Stimulated activated naive CD8-positive, alpha-beta T cell treated with anti-CD3 and anti-CD28 coated beads, Interleukin-15, Interleukin-2, amounts not matched to agents 100 ng/mL and 50 ng/mL, for 24 hours (primary cell): ENCODE measurements at regions not wholly inside any gene's neighbourhood (a gene's known extent, or its start where the extent isn't known, plus 50 kb on each side); places are given as distances from the start of the nearest gene placed in this dataset.
"Not testable (repeated sequence)": the region's sequence is repeated elsewhere in the genome, so short reads cannot be mapped to it uniquely, and the experiment has no call there.

Source experiments
- H3K27ac Mint-ChIP-seq: one replicate; pipeline ENCODE4 v1.8.0; 2021; ENCODE audit warnings: mild to moderate bottlenecking, mixed read lengths
- H3K27me3 Mint-ChIP-seq: one replicate; pipeline ENCODE4 v1.8.0; 2021; ENCODE audit warnings: mixed read lengths
- H3K36me3 Mint-ChIP-seq: one replicate; pipeline ENCODE4 v1.8.0; 2021; ENCODE audit warnings: low read depth, mixed read lengths
- H3K4me1 Mint-ChIP-seq: one replicate; pipeline ENCODE4 v1.8.0; 2021; ENCODE audit warnings: low read depth, mixed read lengths
- H3K4me3 Mint-ChIP-seq: one replicate; pipeline ENCODE4 v1.8.0; 2021; ENCODE audit warnings: mild to moderate bottlenecking, mixed read lengths
- H3K9me3 Mint-ChIP-seq: one replicate; pipeline ENCODE4 v1.8.0; 2021; ENCODE audit warnings: mixed read lengths

DNA sequence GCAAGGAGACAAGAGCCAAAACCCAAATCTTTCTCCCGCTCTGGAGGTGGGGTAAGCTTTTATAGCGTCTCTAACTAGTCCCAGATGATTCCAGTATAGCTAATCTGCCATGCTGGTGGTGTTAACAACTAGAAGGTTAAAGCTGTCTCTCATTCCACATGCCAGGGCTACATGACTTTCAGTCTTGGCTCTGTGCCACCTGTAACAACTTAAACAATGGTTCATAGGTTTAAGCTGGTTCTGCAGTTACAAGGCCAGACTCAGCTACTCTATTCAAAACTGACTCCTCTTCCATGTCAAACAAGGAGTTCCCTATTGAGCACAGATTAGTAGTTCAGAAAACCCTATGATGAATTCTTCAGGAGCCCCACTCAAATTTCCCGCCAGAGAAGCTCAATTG lies 128.9 kb downstream of the ELOVL4 start:
- H3K4me1 Mint-ChIP-seq: no peaks in the 10 kb centered on the region
- H3K27ac Mint-ChIP-seq: no peak overlapping the region
- H3K9me3 Mint-ChIP-seq: no peaks in the 10 kb centered on the region
- no peaks in the 10 kb centered on the region for H3K36me3 Mint-ChIP-seq
- peaks cover 18% of the 10 kb centered on the region for H3K27me3 Mint-ChIP-seq
- no peak overlapping the region for H3K4me3 Mint-ChIP-seq

DNA sequence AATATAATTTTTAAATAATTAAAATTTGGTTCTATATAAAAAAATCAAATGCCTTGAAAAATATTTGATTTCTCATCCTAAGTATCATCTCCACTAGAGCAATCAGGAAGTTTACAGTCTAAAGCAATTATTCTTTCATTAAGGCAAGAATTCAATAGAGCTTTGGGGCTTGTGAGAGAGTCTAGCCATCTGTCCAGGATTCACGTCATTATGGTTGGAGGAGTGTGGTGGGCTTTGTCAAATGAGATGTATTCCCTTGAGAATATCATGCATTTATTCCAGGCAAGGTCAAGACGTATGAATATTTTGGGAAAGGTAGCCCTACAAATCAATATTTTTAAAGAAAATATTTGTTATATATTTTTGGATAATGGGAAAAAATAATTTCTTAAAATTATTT lies 132.4 kb downstream of the ELOVL4 start:
- Mint-ChIP-seq H3K4me1 (no peaks in the 10 kb centered on the region), H3K36me3 (no peaks in the 10 kb centered on the region), H3K9me3 (no peaks in the 10 kb centered on the region), H3K27ac (no peak overlapping the region), H3K27me3 (peaks cover 9% of the 10 kb centered on the region), H3K4me3 (no peak overlapping the region)

DNA sequence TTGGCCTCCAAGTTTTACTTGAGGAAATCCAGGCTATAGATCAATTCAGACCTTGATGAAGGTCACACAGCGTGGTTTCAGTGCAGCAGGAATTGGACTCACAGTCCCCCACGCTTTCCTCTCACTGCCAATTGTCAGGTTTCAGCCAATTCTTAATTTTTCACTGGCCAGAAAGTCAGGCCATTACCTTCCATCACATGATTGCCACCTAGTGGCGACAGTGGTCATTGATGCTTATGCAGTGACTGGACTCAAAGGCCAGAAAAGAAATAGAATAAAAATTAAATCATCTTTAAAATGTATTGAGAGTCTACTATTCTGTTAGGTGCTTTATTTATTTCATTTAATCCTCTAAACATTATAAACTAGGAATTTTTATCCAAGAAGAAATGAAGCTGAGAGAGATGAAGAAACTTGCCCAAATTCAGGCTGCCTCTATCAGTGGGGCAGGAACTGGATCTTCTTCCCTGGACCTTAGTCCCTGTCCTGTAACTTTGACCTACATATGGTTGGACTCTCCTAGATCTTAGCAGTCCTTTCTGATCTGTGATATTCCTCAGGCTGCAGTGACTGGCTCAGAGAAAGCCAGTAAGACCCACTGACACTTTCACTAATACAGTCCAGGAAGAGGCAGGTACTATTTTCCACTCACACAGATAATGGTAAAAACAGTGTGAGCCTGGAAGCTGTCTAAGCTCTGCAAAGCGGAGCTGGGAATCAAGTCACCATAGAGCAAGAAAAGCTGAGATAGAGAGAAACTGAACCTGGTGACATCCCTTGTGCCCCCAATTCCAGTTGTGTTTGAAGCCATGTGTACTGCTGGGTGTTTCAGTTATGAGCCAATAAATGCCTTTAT lies 133.3 kb downstream of the ELOVL4 start:
- H3K36me3 Mint-ChIP-seq: no peaks in the 10 kb centered on the region
- peaks cover 9% of the 10 kb centered on the region for H3K27me3 Mint-ChIP-seq
- H3K9me3 Mint-ChIP-seq: no peaks in the 10 kb centered on the region
- no peaks in the 10 kb centered on the region for H3K4me1 Mint-ChIP-seq
- H3K4me3 Mint-ChIP-seq: no peak overlapping the region
- H3K27ac Mint-ChIP-seq: no peak overlapping the region

DNA sequence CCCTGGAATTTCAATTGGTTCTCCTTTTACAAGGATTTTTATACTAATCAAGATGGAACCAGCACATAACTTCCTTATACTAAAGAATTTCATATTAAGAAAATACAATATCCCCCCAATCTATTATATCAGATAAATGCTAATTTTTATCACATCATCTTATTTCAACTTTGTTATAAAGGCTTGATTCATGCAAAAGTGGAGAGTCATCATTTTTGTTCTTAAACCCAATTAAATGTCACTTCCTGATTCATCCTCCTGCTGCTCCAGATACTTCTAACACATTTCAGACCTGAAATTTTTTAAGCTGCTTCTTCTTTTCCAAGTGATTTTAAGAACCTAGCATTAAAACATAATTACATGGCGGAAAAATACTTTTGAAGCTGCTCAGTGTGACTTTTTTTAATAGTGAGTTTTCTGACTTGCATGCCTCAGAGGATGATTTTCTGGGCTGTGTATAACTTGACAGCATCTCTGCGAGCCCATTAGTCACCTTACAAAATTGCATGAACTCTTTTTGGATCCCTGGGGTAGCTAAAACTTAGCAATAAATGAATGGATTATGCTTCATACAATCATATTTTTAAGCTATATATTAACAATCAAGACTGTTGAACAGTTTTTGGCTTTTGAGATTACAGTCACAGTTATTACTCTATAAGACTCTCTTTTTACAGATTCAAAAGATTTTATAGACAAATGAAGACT lies 134.1 kb downstream of the ELOVL4 start:
- Mint-ChIP-seq H3K9me3 (no peaks in the 10 kb centered on the region), H3K36me3 (no peaks in the 10 kb centered on the region), H3K4me3 (no peak overlapping the region), H3K27ac (no peak overlapping the region), H3K27me3 (peaks cover 15% of the 10 kb centered on the region), H3K4me1 (no peaks in the 10 kb centered on the region)

DNA sequence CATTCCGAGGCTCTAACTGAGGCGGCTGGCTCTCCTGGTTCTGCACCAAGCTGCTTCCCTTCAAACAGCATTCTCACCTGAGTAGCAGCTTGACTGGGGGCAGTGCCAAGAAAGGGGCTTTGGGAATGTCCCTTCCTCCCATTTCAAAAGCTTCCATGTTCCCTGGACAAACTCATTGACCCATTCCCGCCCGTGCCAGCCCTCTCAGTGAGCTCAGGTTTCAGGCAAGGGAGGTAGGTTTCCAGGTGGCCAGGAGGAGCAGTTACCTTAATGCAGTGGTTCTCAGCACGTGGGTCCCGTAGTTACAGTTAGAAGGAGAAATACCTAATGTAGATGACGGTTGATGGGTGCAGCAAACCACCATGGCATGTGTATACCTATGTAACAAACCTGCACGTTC lies 135.2 kb downstream of the ELOVL4 start:
- no peaks in the 10 kb centered on the region for H3K9me3 Mint-ChIP-seq
- no peaks in the 10 kb centered on the region for H3K4me1 Mint-ChIP-seq
- no peaks in the 10 kb centered on the region for H3K36me3 Mint-ChIP-seq
- no peak overlapping the region for H3K27ac Mint-ChIP-seq
- H3K27me3 Mint-ChIP-seq: peaks cover 19% of the 10 kb centered on the region
- H3K4me3 Mint-ChIP-seq: no peak overlapping the region

DNA sequence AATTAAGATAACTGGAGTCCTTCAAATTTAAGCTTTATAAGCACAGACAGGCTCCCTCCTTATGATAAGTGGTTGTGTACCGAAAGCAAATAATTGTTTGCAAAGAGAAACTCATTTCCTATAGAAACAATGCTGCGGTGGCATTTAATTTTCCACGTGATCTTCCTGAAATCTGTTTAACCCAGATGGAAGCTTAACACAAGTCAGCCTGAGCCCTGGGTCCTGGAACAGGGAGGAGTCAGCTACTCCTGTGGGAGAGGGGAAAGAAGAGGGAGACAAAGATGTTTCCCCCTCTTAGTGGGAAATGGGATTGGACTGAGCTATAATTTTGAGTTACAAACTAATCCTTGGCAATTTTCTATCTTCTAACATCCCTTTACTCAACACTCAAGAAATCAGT lies 136.5 kb downstream of the ELOVL4 start:
- Mint-ChIP-seq H3K4me1 (no peaks in the 10 kb centered on the region), H3K27ac (no peak overlapping the region), H3K9me3 (peaks cover 3% of the 10 kb centered on the region), H3K27me3 (peaks cover 14% of the 10 kb centered on the region), H3K36me3 (no peaks in the 10 kb centered on the region), H3K4me3 (no peak overlapping the region)

DNA sequence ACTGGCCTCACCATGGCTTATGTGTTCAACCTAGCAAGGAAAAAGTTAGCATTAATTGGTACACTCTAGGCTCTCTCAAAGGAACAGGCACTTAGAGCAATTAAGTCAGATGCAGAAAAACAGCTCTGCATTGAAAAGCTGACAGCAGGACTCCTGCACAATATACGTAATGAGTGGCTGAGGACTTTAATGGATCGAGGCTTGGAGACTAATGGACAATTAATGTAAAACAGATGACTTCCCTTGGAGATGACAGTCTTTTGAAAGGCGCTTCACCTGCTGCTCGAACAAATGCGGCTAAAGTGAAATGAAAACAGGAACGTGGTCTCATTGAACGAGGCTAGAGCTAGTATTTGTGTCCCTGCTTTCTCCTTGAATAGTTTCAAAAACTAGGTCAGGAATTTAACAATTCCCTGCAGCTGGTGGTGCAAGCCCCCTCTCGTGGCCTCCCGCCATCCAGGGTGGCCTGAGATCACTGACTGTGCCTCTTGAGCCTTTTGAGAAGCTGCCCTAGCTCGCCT lies 137.1 kb downstream of the ELOVL4 start:
- Mint-ChIP-seq H3K27ac (no peak overlapping the region), H3K9me3 (peaks cover 6% of the 10 kb centered on the region), H3K4me1 (no peaks in the 10 kb centered on the region), H3K36me3 (no peaks in the 10 kb centered on the region), H3K4me3 (no peak overlapping the region), H3K27me3 (peaks cover 14% of the 10 kb centered on the region)

DNA sequence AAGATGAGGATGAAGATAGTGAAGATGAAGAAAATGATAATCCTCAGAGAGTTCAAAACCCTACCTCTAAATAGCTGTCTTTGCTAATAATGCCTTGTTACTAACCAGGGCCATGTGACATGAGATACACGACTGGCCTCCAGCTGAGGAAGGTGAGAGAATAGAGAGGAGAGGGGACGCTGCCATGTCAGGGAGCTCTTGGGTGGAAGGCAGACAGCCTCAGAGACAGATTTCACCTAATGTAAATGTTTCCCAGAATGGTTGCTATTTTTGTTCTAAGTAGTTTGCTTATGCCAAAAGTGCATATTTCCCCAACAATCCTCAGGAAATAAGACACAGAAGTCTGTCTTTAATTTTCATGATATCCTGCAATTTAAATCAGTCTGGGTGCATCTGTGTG lies 138.4 kb downstream of the ELOVL4 start:
- no peak overlapping the region for H3K4me3 Mint-ChIP-seq
- H3K4me1 Mint-ChIP-seq: peaks cover 4% of the 10 kb centered on the region
- H3K27ac Mint-ChIP-seq: no peak overlapping the region
- peaks cover 21% of the 10 kb centered on the region for H3K27me3 Mint-ChIP-seq
- no peaks in the 10 kb centered on the region for H3K36me3 Mint-ChIP-seq
- H3K9me3 Mint-ChIP-seq: peaks cover 7% of the 10 kb centered on the region

DNA sequence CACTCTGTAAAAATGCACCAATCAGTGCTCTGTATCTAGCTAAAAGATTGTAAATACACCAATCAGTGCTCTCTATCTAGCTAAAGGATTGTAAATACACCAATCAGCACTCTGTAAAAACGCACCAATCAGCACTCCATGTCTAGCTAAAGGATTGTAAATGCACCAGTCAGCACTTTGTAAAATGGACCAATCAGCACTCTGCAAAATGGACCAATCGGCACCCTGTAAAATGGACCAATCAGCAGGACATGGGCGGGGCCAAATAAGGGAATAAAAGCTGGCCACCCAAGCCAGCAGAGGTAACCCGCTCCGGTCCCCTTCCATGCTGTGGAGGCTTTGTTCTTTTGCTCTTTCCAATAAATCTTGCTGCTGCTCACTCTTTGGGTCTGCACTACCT lies 140.7 kb downstream of the ELOVL4 start:
- not testable (repeated sequence) for H3K4me3 Mint-ChIP-seq, H3K36me3 Mint-ChIP-seq, H3K27ac Mint-ChIP-seq, H3K4me1 Mint-ChIP-seq, H3K9me3 Mint-ChIP-seq
- H3K27me3 Mint-ChIP-seq: peaks cover 24% of the 10 kb centered on the region

DNA sequence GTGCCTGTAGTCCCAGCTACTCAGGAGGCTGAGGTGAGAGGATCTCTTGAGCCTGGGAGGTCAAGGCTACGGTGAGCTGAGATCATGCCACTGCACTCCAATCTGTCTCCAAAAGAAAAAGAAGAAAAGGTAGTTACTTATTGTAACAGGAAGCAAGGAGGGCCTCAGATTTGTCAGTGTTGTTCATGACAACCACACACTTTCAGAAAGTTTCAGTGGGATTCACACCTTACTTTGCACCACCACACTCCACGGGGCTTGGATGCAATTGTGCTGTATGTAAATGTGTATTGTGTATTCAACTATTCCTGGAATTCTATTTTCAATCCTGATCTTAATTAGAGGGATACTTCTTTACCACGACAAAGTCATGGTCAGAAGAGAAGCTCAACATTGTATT lies 142.6 kb downstream of the ELOVL4 start:
- peaks cover 7% of the 10 kb centered on the region for H3K9me3 Mint-ChIP-seq
- H3K4me3 Mint-ChIP-seq: no peak overlapping the region
- H3K36me3 Mint-ChIP-seq: no peaks in the 10 kb centered on the region
- peaks cover 4% of the 10 kb centered on the region for H3K4me1 Mint-ChIP-seq
- H3K27me3 Mint-ChIP-seq: peaks cover 24% of the 10 kb centered on the region
- H3K27ac Mint-ChIP-seq: no peak overlapping the region

DNA sequence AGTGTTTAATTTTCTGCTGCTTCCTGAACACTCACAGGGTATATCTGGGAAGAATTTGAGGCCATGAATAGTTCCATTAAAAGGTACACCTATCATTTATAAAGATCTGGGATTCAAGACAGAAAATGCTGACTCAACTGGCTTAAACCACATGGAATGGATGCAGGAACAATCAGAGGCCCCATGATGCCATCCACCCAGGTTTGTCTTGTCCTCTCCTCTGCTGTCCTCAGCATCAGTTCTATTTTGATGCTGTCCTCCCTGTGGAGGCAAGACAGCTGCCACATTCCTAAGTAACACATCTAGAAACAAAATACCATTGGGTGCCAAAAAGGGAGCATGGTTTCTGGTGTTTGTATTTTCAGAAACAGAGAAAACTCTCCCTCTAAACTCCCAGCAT lies 143.4 kb downstream of the ELOVL4 start:
- Mint-ChIP-seq H3K9me3 (peaks cover 7% of the 10 kb centered on the region), H3K27ac (no peak overlapping the region), H3K4me3 (no peak overlapping the region), H3K36me3 (no peaks in the 10 kb centered on the region), H3K27me3 (peaks cover 23% of the 10 kb centered on the region), H3K4me1 (peaks cover 4% of the 10 kb centered on the region)

DNA sequence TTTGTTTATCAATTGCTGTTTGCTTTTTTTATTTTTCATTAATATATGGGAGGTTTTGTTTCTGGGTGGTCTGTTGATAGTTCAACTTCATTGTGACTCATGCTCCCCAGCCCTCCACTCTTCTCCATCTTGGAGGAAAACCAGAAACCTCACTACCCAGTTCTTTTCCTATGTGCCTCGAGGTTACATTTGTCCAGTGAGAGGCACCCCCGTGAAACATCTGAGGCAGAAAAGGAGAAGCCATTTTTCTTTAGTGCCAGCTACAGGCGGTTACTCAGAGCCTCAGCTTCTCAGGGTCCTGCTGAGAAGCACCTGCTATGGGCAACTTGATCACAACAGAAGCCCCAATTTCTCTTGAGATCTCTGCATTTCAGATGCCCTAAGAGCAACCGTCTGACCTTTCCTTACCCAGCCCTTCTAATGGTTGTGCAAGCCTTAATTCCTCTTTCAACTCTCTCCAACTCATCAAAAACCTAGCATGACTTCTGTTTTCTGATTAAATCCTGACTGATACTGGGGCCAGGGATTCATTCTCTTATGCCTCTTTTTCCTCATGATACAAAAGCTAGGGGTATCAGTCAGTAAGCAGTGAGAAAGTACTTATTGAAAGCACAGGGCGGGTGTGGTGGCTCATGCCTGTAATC lies 144.6 kb downstream of the ELOVL4 start:
- Mint-ChIP-seq H3K36me3 (no peaks in the 10 kb centered on the region), H3K9me3 (peaks cover 7% of the 10 kb centered on the region), H3K4me3 (no peak overlapping the region)

DNA sequence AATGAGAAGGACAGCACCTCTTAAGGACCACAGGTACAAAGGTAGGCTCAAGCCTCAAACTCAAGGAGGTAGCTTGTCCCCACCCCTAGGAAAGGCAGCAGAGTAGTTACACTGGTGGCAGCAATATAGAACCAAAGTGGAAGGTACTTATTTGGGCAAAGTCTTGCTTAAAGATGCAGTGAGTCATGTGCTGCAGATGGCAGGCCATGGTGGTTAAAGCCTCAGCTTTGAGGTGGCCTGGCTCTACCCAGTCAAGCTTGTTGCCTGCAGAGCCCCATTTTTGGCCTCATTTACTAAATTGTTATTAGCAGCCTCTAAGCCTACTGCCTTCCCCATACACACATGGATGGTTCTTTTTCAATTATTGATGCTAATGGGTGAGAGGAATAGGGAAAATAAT lies 146.0 kb downstream of the ELOVL4 start:
- peaks cover 4% of the 10 kb centered on the region for H3K9me3 Mint-ChIP-seq
- no peaks in the 10 kb centered on the region for H3K36me3 Mint-ChIP-seq
- H3K4me1 Mint-ChIP-seq: peaks cover 4% of the 10 kb centered on the region
- no peak overlapping the region for H3K27ac Mint-ChIP-seq
- H3K27me3 Mint-ChIP-seq: peaks cover 10% of the 10 kb centered on the region
- no peak overlapping the region for H3K4me3 Mint-ChIP-seq

More for the DNA sequence above, 144.6 kb downstream of the ELOVL4 start:
- H3K27ac Mint-ChIP-seq: no peak overlapping the region
- peaks cover 19% of the 10 kb centered on the region for H3K27me3 Mint-ChIP-seq
- peaks cover 4% of the 10 kb centered on the region for H3K4me1 Mint-ChIP-seq

DNA sequence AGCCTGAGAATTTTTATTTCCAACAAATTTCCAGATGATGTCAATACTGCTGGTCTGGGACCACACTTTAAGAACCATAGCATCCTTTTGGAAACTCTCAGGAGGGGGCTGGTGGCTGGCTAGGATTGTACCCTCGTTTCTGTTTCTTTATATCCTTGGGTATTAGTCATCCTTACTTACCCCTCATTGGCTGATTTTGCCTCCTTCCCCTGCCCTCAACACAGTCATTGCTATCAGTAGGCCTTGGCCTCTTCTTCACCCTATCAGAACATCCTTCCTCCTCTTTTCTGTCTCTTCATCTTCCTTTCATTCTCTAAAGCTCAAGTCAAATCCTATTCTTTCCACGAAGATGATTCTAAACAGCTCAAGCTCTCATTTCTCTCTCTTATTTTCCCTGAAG lies 148.5 kb downstream of the ELOVL4 start:
- peaks cover 3% of the 10 kb centered on the region for H3K27me3 Mint-ChIP-seq
- H3K36me3 Mint-ChIP-seq: no peaks in the 10 kb centered on the region
- no peaks in the 10 kb centered on the region for H3K9me3 Mint-ChIP-seq
- H3K27ac Mint-ChIP-seq: no peak overlapping the region
- no peaks in the 10 kb centered on the region for H3K4me1 Mint-ChIP-seq
- H3K4me3 Mint-ChIP-seq: no peak overlapping the region

DNA sequence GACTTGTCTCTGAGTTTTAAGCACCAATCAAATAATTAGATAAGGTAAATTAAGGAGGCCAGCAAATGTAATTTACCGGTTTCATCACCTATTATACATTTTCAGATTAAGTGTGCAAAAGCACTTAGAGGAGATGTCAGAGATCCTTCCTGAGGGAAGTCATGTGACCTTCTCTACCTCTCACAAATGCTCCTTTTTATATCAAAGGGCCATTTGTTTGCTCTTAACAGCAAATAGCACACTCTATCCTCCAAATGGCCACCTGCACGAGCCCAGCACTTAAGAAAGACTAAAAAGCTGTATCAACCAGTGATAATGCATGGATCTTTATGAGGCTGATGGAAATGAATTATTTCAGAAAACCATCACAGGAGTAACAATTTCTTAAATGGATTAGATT lies 149.4 kb downstream of the ELOVL4 start:
- no peak overlapping the region for H3K4me3 Mint-ChIP-seq
- no peaks in the 10 kb centered on the region for H3K9me3 Mint-ChIP-seq
- peaks cover 3% of the 10 kb centered on the region for H3K27me3 Mint-ChIP-seq
- H3K27ac Mint-ChIP-seq: no peak overlapping the region
- H3K36me3 Mint-ChIP-seq: no peaks in the 10 kb centered on the region
- H3K4me1 Mint-ChIP-seq: no peaks in the 10 kb centered on the region
